HepG2 (cell line): ENCODE measurements at regions not wholly inside any gene's neighbourhood (a gene's known extent, or its start where the extent isn't known, plus 50 kb on each side); places are given as distances from the start of the nearest gene placed in this dataset.

ENCODE experiments used
- ATAC-seq: fragments of 200-7000 bp; cut with Tn5 transposase; 3 replicates; pipeline ENCODE4 v1.9.1; 2020; ENCODE audit warnings: mild to moderate bottlenecking, moderate library complexity
- BruUV-seq: library from RNA; stranded (reverse); fragments of 400-500 nt; replicated peaks from 2 replicates; lab custom pipeline; 2021; lab: Mats Ljungman, UMichigan
- CTCF ChIA-PET: fragments of 300-600 bp; formaldehyde crosslinking; extraction: SDS; loops from one replicate; lab custom pipeline; 2021; ENCODE audit warnings: low total read pairs, inconsistent platforms, low intra/inter-chr PET ratio; lab: Yijun Ruan, JAX
- POLR2A ChIA-PET: fragments of 350-600 bp; sonication (Branson Sonifier 250); formaldehyde crosslinking; loops from one replicate; lab custom pipeline; 2020; ENCODE audit warnings: antibody characterized with exemption, inconsistent platforms; lab: Yijun Ruan, JAX
- DNase-seq: peaks from one replicate; pipeline ENCODE4 v3.0.0-alpha.2; 2015; ENCODE audit warnings: low spot score
- FAIRE-seq: peaks from 3 replicates; lab custom pipeline; 2011; peaks lifted over from hg19 to GRCh38; lab: Jason Lieb, UNC
- H2AFZ ChIP-seq: one replicate; pipeline ENCODE4 v1.6.1; 2011; ENCODE audit warnings: low read length, inconsistent platforms
- H3K27ac ChIP-seq: fragments of 300-600 bp; 3 replicates; pipeline ENCODE4 v1.8.0; 2011; ENCODE audit warnings: mixed run types, mild to moderate bottlenecking, mixed read lengths, low read length, inconsistent platforms; ENCODE audit not compliant: insufficient read depth; ENCODE audit errors: extremely low read length
- H3K27me3 ChIP-seq, 2 experiments: fragments of 200-600 bp in 1 of 2; 2 replicates in 1 of 2; 3 replicates in 1 of 2; pipeline versions ENCODE4 v1.6.0 to v1.8.0; 2011; ENCODE audit warnings: low read length in 2 of 2, mild to moderate bottlenecking in 2 of 2, moderate library complexity in 2 of 2, inconsistent platforms in 1 of 2; ENCODE audit not compliant: insufficient read depth in 2 of 2, control insufficient read depth in 1 of 2
- H3K36me3 ChIP-seq, 2 experiments: fragments of 200-600 bp in 1 of 2; replicated peaks in 1 of 2; 2 replicates in 1 of 2; 3 replicates in 1 of 2; pipeline versions ENCODE4 v1.5.1 to v1.8.0; 2011; ENCODE audit warnings: low read length in 2 of 2, inconsistent platforms in 1 of 2; ENCODE audit not compliant: insufficient read depth in 2 of 2, control insufficient read depth in 1 of 2
- H3K4me1 ChIP-seq: 2 replicates; pipeline ENCODE4 v1.5.1; 2012; ENCODE audit warnings: low read length, inconsistent platforms; ENCODE audit not compliant: insufficient read depth
- H3K4me2 ChIP-seq: 2 replicates; pipeline ENCODE4 v1.6.0; 2011; ENCODE audit warnings: low read depth, low read length, inconsistent platforms
- H3K4me3 ChIP-seq, 3 experiments: fragments of 200-600 bp in 1 of 3; sonication (generic), shearing (Covaris generic) in 1 of 3; replicated peaks in 1 of 3; 2 replicates each; pipeline ENCODE4 v1.5.1; 2011 to 2016; ENCODE audit warnings: low read length in 3 of 3, inconsistent platforms in 2 of 3, low read depth in 2 of 3, mild to moderate bottlenecking in 2 of 3, control low read depth in 1 of 3, mixed read lengths in 1 of 3; ENCODE audit not compliant: insufficient read depth in 1 of 3
- H3K79me2 ChIP-seq: one replicate; pipeline ENCODE4 v1.6.1; 2011; ENCODE audit warnings: low read length, inconsistent platforms; ENCODE audit not compliant: insufficient read depth
- H3K9ac ChIP-seq: 2 replicates; pipeline ENCODE4 v1.6.0; 2011; ENCODE audit warnings: mild to moderate bottlenecking, low read depth, low read length, inconsistent platforms; ENCODE audit not compliant: insufficient read depth
- H3K9me3 ChIP-seq: 2 replicates; pipeline ENCODE4 v1.5.1; 2012; ENCODE audit warnings: mild to moderate bottlenecking, low read length
- H4K20me1 ChIP-seq: 2 replicates; pipeline ENCODE4 v1.6.0; 2011; ENCODE audit warnings: inconsistent platforms, mild to moderate bottlenecking, low read length, moderate library complexity; ENCODE audit not compliant: insufficient read depth
- CENPX ChIP-seq: sonication (generic); formaldehyde crosslinking; IDR thresholded peaks from 2 replicates; pipeline ENCODE4 v1.9.0; 2021; ENCODE audit warnings: mild to moderate bottlenecking, missing genetic modification reagents, moderate library complexity
- CREB1 ChIP-seq, 2 experiments: fragments of 450-650 bp in 1 of 2; IDR thresholded peaks; 2 replicates each; pipeline ENCODE4 v1.6.1; 2016 to 2017; ENCODE audit warnings: control low read depth in 1 of 2, mild to moderate bottlenecking in 1 of 2, missing compliant biosample characterization in 1 of 2, missing genetic modification characterization in 1 of 2
- FOXJ3 ChIP-seq: sonication (generic); formaldehyde crosslinking; IDR thresholded peaks from 2 replicates; pipeline ENCODE4 v1.4.0; 2020; ENCODE audit warnings: missing genetic modification reagents, mild to moderate bottlenecking, borderline replicate concordance
- GTF3A ChIP-seq: sonication (generic); formaldehyde crosslinking; conservative IDR thresholded peaks from 2 replicates; pipeline ENCODE4 v1.4.0; 2020; ENCODE audit warnings: mild to moderate bottlenecking, missing genetic modification reagents
- HOMEZ ChIP-seq: IDR thresholded peaks from 2 replicates; pipeline ENCODE4 v1.6.1; 2016; ENCODE audit warnings: low read depth
- HOXA3 ChIP-seq: sonication (generic); formaldehyde crosslinking; IDR thresholded peaks from 2 replicates; pipeline ENCODE4 v1.5.0; 2020; ENCODE audit warnings: missing genetic modification reagents
- LRRFIP1 ChIP-seq: sonication (generic); formaldehyde crosslinking; conservative IDR thresholded peaks from 2 replicates; pipeline ENCODE4 v1.4.0; 2020; ENCODE audit warnings: missing genetic modification reagents
- NCOA2 ChIP-seq: sonication (generic); formaldehyde crosslinking; IDR thresholded peaks from 2 replicates; pipeline ENCODE4 v1.8.0; 2022; ENCODE audit warnings: inconsistent platforms
- SNRNP70 ChIP-seq: fragments of 200-400 bp; formaldehyde crosslinking; IDR thresholded peaks from 2 replicates; pipeline ENCODE4 v1.6.1; 2017; ENCODE audit warnings: mild to moderate bottlenecking, low read depth, low read length, moderate library complexity
- SOX6 ChIP-seq, 2 experiments: fragments of 450-650 bp in 1 of 2; sonication (generic) in 1 of 2; formaldehyde crosslinking in 1 of 2; IDR thresholded peaks; 2 replicates each; pipeline versions ENCODE4 v1.4.0 to v1.6.1; 2017 to 2020; ENCODE audit warnings: antibody characterized with exemption in 1 of 2, mild to moderate bottlenecking in 1 of 2, missing genetic modification reagents in 1 of 2
- TBP ChIP-seq: sonication (generic); formaldehyde crosslinking; IDR thresholded peaks from 2 replicates; pipeline ENCODE4 v1.5.0; 2020; ENCODE audit warnings: missing genetic modification reagents
- TOPORS ChIP-seq: sonication (generic); formaldehyde crosslinking; IDR thresholded peaks from 2 replicates; pipeline ENCODE4 v1.8.0; 2023; ENCODE audit warnings: mild to moderate bottlenecking, missing genetic modification reagents
- ZNF138 ChIP-seq: sonication (generic); formaldehyde crosslinking; IDR thresholded peaks from 2 replicates; pipeline ENCODE4 v1.5.0; 2020; ENCODE audit warnings: mild to moderate bottlenecking, low read depth, missing genetic modification reagents
- ZNF354B ChIP-seq: sonication (generic); formaldehyde crosslinking; IDR thresholded peaks from 2 replicates; pipeline ENCODE4 v1.8.0; 2022; ENCODE audit warnings: mild to moderate bottlenecking, missing genetic modification reagents
- ZNF616 ChIP-seq: sonication (generic); formaldehyde crosslinking; IDR thresholded peaks from 2 replicates; pipeline ENCODE4 v1.5.0; 2020; ENCODE audit warnings: low read depth, mild to moderate bottlenecking, missing genetic modification reagents
- ZNF660 ChIP-seq: sonication (generic); formaldehyde crosslinking; IDR thresholded peaks from 2 replicates; pipeline ENCODE4 v1.5.1; 2020; ENCODE audit warnings: mild to moderate bottlenecking, low read depth, missing genetic modification reagents, borderline replicate concordance
- ZNF790 ChIP-seq: sonication (generic); formaldehyde crosslinking; IDR thresholded peaks from 2 replicates; pipeline ENCODE4 v1.8.0; 2022; ENCODE audit warnings: missing genetic modification reagents, mild to moderate bottlenecking, borderline replicate concordance
- WGBS: methylation state at CpG from one replicate; pipeline ENCODE4 v1.1.6; 2017; ENCODE audit warnings: low lambda C conversion rate; 5-methylcytosine and 5-hydroxymethylcytosine counted together
- in situ Hi-C: cut with HindIII; loops from 2 replicates; pipeline ENCODE4 v1.10.0; 2017; ENCODE audit warnings: low pct_unique_long_range_greater_than_20kb; ENCODE audit not compliant: extremely low pct_ligation_motif_present
- intact Hi-C: fragments of 100-400 bp; cut with micrococcal nuclease; formaldehyde crosslinking; loops from one replicate; pipeline ENCODE4 v1.10.0; 2022; ENCODE audit not compliant: unreplicated experiment

- Histone ChIP-seq H3K9ac (no peak overlapping the region), H3K27me3 (peaks cover 0 to 11% of the 10 kb centered on the region in 2 experiments; a peak in 2 of 5 replicates), H2AFZ (no peak overlapping the region), H3K36me3 (no peaks in the 10 kb centered on the region), H3K27ac (no peak overlapping the region), H3K4me2 (no peak overlapping the region), H3K9me3 (peaks cover 14% of the 10 kb centered on the region; the same call in 1 of the 2 replicates), H3K79me2 (no peaks in the 10 kb centered on the region), H3K4me1 (no peaks in the 10 kb centered on the region), H4K20me1 (no peaks in the 10 kb centered on the region), H3K4me3 (no peak overlapping the region)
- no peak for TF ChIP-seq ZNF354B
- no peak for TF ChIP-seq ZNF616
- no peak for TF ChIP-seq LRRFIP1 (CRISPR knock-in tag)
- no peak for TF ChIP-seq ZNF138 (CRISPR knock-in tag)
- no peak for TF ChIP-seq FOXJ3 (CRISPR knock-in tag)
- no peak for TF ChIP-seq CENPX (CRISPR knock-in tag)
- no peak for TF ChIP-seq GTF3A (CRISPR knock-in tag)
- no peak for TF ChIP-seq HOMEZ
- no peak for TF ChIP-seq TOPORS
- TF ChIP-seq SOX6 (IDR thresholded peaks at IDR 0.05) = no peak
- no peak for TF ChIP-seq SOX6 (CRISPR knock-in tag; IDR thresholded peaks at IDR 0.05)
- TF ChIP-seq NCOA2 (CRISPR knock-in tag) = no peak
- TF ChIP-seq SNRNP70 = no peak
- TF ChIP-seq CREB1 (IDR thresholded peaks at IDR 0.05) = no peak
- TF ChIP-seq CREB1 (CRISPR knock-in tag; IDR thresholded peaks at IDR 0.05) = no peak
- no peak for TF ChIP-seq TBP (CRISPR knock-in tag)
- TF ChIP-seq HOXA3 = no peak
- TF ChIP-seq ZNF660 (CRISPR knock-in tag) = no peak
- TF ChIP-seq ZNF790 (CRISPR knock-in tag) = no peak
- in situ Hi-C loops = no loop called here
- DNase-seq (no peak), FAIRE-seq (no peak), ATAC-seq (no peak)
- no TSS peak for BruUV-seq
- CTCF ChIA-PET = no interaction called here
- 12% methylated on average over 2 of the region's 3 CpGs for WGBS
- POLR2A ChIA-PET = no interaction called here
- intact Hi-C loops = no loop called here
Observed at GRCh38 chr13:26887594-26887993, 127.0 kb upstream of the GPR12 start.
